NT2/D1 (cell line): ENCODE measurements at regions not wholly inside any gene's neighbourhood (a gene's known extent, or its start where the extent isn't known, plus 50 kb on each side); places are given as distances from the start of the nearest gene placed in this dataset.
A peak's percentile ranks its signal among the peaks of the same experiment; 100 is the strongest.

Source experiments
- DNase-seq: peaks from one replicate; pipeline ENCODE4 v3.0.0-alpha.2; 2011; ENCODE audit warnings: low read depth, low spot score
- H3K27me3 ChIP-seq: 2 replicates; pipeline ENCODE4 v1.6.0; 2011; ENCODE audit warnings: mild to moderate bottlenecking; ENCODE audit not compliant: insufficient read length, insufficient read depth
- H3K36me3 ChIP-seq: 2 replicates; pipeline ENCODE4 v1.6.1; 2011; ENCODE audit warnings: mild to moderate bottlenecking, low read length, mixed read lengths; ENCODE audit not compliant: insufficient read depth, insufficient read length
- H3K4me1 ChIP-seq: 2 replicates; pipeline ENCODE4 v1.5.1; 2011; ENCODE audit not compliant: insufficient read depth, insufficient read length
- H3K4me3 ChIP-seq: 2 replicates; pipeline ENCODE4 v1.5.1; 2011; ENCODE audit warnings: low read depth; ENCODE audit not compliant: insufficient read length
- H3K9ac ChIP-seq: 2 replicates; pipeline ENCODE4 v1.6.0; 2011; ENCODE audit warnings: low read depth; ENCODE audit not compliant: insufficient read length
- H3K9me3 ChIP-seq: 2 replicates; pipeline ENCODE4 v1.5.1; 2011; ENCODE audit warnings: mild to moderate bottlenecking, low read length; ENCODE audit not compliant: insufficient read depth
- SUZ12 ChIP-seq: IDR thresholded peaks from 2 replicates; pipeline ENCODE4 v1.6.1; 2011; ENCODE audit not compliant: insufficient read length, insufficient read depth; ENCODE audit errors: extremely low read depth
- YY1 ChIP-seq: IDR thresholded peaks from 2 replicates; pipeline ENCODE4 v1.6.1; 2011; ENCODE audit not compliant: insufficient read length, insufficient read depth
- ZNF274 ChIP-seq: IDR thresholded peaks from 2 replicates; pipeline ENCODE4 v1.6.1; 2011; ENCODE audit warnings: mild to moderate bottlenecking, low read depth, low read length

DNA sequence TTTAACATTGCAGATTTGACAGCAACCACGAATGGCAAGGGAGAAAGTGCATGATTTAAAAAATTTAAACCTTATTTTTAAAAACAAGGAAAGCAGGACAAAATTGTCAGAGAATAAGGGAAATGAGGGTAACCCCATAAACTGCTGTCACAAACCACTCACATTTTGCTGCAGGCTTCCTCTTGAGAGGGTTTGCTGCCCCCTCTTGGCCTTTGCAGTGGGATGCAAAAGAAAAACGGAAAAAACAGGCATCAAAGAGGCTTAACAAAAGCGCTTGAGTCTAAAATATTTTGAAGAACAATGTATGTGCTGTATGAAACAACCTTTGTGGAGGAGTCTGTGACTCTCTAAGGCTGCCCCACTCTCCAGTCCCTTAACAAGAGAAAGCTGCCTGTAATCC lies 91.6 kb downstream of the TMX3 start:
- Histone ChIP-seq H3K27me3 (no peaks in the 10 kb centered on the region), H3K36me3 (no peaks in the 10 kb centered on the region), H3K9me3 (no peaks in the 10 kb centered on the region), H3K9ac (no peak overlapping the region), H3K4me3 (no peak overlapping the region), H3K4me1 (no peaks in the 10 kb centered on the region)
- DNase-seq, result peak; percentile 43
- TF ChIP-seq SUZ12, result no peak
- TF ChIP-seq ZNF274, result no peak
- TF ChIP-seq YY1, result no peak

- H3K36me3 ChIP-seq, result no peaks in the 10 kb centered on the region
- no peaks in the 10 kb centered on the region for H3K27me3 ChIP-seq
- DNase-seq, result no peak
- no peaks in the 10 kb centered on the region for H3K4me1 ChIP-seq
- H3K9ac ChIP-seq, result no peak overlapping the region
- no peak for TF ChIP-seq SUZ12
- TF ChIP-seq YY1, result no peak
- H3K4me3 ChIP-seq, result no peak overlapping the region
- no peaks in the 10 kb centered on the region for H3K9me3 ChIP-seq
These were observed 103.6 kb downstream of the TMX3 start for GRCh38 chr18:68611311-68611710.

DNA sequence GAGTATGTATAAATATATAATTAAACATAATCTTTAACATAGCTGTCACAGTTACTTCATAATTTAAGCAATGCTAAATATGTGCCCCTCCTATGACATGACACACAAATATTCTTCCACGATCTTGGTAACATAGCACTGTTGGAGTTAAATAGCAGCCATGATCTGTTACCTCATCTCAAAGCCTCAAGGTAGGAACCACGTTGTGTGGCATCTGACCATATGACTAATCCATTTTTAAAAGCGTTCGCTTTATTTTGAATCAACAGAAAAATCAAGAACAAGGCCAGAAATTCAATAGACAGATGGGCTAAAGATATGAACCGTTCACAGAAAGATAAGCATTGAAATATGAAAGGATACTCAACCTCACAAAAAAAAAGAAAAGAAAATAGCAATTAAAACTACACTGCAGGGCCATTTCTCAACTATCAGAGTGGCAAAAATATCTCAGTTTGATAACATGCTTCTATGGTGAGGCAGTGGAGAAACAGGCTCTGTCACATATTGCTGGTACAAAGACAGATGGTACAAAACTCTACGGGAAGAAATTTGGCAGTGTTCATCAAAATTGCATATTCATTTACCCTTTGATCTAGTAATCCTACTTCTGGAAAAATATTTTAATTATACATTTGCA lies 105.9 kb downstream of the TMX3 start:
- Histone ChIP-seq H3K4me3 (no peak overlapping the region), H3K4me1 (no peaks in the 10 kb centered on the region), H3K9ac (no peak overlapping the region), H3K36me3 (no peaks in the 10 kb centered on the region), H3K27me3 (no peaks in the 10 kb centered on the region), H3K9me3 (no peaks in the 10 kb centered on the region)
- no peak for TF ChIP-seq ZNF274
- TF ChIP-seq SUZ12, result no peak
- TF ChIP-seq YY1, result no peak
- no peak for DNase-seq

DNA sequence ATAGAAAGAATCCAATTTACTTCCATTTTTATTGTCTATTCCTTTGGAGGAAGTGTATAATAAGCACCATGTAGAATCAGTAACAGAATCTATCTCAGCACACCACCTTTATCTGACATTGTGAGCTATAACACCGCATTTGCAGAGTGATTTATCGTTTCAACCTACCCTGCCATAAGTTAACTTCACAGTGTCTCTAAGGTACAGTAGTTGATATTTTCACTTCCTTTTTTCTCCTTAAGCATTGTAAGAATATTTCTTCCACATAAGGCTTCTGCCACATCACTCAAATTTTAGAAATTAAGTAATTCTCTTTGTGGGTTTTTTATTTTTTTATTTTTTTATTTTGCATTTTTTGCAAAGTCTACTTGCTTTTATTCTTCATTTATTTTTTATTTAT lies 107.1 kb downstream of the TMX3 start:
- no peak for DNase-seq
- no peaks in the 10 kb centered on the region for H3K27me3 ChIP-seq
- H3K36me3 ChIP-seq, result no peaks in the 10 kb centered on the region

DNA sequence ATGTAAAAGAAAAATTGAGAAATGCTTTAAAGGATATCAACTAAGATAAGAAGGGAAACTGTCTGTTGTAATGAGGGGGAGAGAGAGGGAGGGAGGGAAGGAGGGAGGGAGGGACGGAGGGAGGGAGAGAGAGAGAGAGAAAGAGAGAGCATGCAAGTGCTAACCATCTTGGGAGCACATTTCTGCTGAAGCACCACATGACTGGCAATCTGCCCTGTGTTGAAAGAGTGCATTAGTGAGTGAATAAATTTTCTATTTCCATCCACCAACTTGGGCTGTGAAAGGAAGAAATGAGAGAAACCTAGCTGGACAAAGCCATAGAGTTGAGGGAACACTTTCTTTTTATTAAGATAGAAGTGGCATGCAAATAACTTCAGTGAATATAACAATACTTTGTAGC lies 110.7 kb downstream of the TMX3 start:
- Histone ChIP-seq H3K9me3 (no peaks in the 10 kb centered on the region), H3K4me1 (no peaks in the 10 kb centered on the region), H3K9ac (no peak overlapping the region), H3K36me3 (no peaks in the 10 kb centered on the region), H3K27me3 (no peaks in the 10 kb centered on the region), H3K4me3 (no peak overlapping the region)
- no peak for DNase-seq
- no peak for TF ChIP-seq SUZ12
- no peak for TF ChIP-seq ZNF274
- TF ChIP-seq YY1, result no peak

More for the DNA sequence above, 107.1 kb downstream of the TMX3 start:
- no peaks in the 10 kb centered on the region for H3K4me1 ChIP-seq
- no peak overlapping the region for H3K4me3 ChIP-seq
- TF ChIP-seq YY1 (no peak), ZNF274 (no peak), SUZ12 (no peak)
- H3K9ac ChIP-seq, result no peak overlapping the region
- no peaks in the 10 kb centered on the region for H3K9me3 ChIP-seq

GRCh38 chr18:68596016-68596415 lies 118.9 kb downstream of the TMX3 start:
- no peaks in the 10 kb centered on the region for H3K36me3 ChIP-seq
- no peak for DNase-seq
- H3K27me3 ChIP-seq, result no peaks in the 10 kb centered on the region
- H3K4me3 ChIP-seq, result no peak overlapping the region
- H3K4me1 ChIP-seq, result no peaks in the 10 kb centered on the region
- no peak for TF ChIP-seq ZNF274
- no peak for TF ChIP-seq SUZ12
- no peak for TF ChIP-seq YY1
- no peaks in the 10 kb centered on the region for H3K9me3 ChIP-seq
- no peak overlapping the region for H3K9ac ChIP-seq

DNA sequence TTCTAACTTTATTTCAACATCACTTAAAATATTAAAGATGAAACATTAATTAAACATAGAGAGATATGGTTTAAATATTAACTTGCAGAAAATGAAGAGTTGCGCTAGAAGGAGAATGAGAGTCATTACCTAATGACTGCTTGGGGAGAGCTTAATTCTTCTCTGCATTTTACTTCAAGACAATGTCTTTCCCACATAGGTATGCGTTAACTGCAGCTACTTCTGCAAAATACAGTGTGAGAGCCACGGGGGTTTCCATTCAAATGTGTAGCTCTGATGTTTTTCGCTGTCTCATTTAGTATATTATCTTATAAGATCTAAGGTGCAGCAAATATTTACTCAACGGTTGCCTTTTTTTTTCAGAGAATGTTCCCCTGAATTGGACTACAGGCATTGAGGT lies 126.7 kb downstream of the TMX3 start:
- Histone ChIP-seq H3K4me3 (no peak overlapping the region), H3K27me3 (no peaks in the 10 kb centered on the region), H3K36me3 (no peaks in the 10 kb centered on the region), H3K4me1 (no peaks in the 10 kb centered on the region), H3K9me3 (no peaks in the 10 kb centered on the region), H3K9ac (no peak overlapping the region)
- TF ChIP-seq ZNF274, result no peak
- TF ChIP-seq SUZ12, result no peak
- TF ChIP-seq YY1, result no peak
- DNase-seq, result peak; percentile 3
